Gastrocnemius medialis (tissue), 4 donors: ENCODE measurements at regions not wholly inside any gene's neighbourhood (a gene's known extent, or its start where the extent isn't known, plus 50 kb on each side); places are given as distances from the start of the nearest gene placed in this dataset.

Experiments used
- CTCF ChIP-seq, 5 experiments: fragments of 450-650 bp in 3 of 5; fragments of 200-600 bp in 2 of 5; sonication (generic) in 2 of 5; IDR thresholded peaks in 4 of 5; conservative IDR thresholded peaks in 1 of 5; 1 replicate in 4 of 5; 2 replicates in 1 of 5; pipeline ENCODE4 v1.5.1; 2016 to 2019; ENCODE audit warnings: antibody characterized with exemption in 5 of 5, mild to moderate bottlenecking in 3 of 5, moderate library complexity in 3 of 5
- POLR2A ChIP-seq, 2 donors: fragments of 450-650 bp; IDR thresholded peaks; one replicate each; pipeline ENCODE4 v1.6.1; 2017; ENCODE audit warnings: antibody characterized with exemption in 2 of 2, mild to moderate bottlenecking in 2 of 2, moderate library complexity in 2 of 2

GRCh38 chr3:6714962-6715361, 146.0 kb upstream of the GRM7 start:
- TF ChIP-seq CTCF (IDR thresholded peaks at IDR 0.05 in 4 of 5, conservative IDR thresholded peaks at IDR 0.05 in 1 of 5) (no peak), POLR2A (IDR thresholded peaks at IDR 0.05) (no peak)
